ENCODE measurements at regions not wholly inside any gene's neighbourhood (a gene's known extent, or its start where the extent isn't known, plus 50 kb on each side); places are given as distances from the start of the nearest gene placed in this dataset.

DNA sequence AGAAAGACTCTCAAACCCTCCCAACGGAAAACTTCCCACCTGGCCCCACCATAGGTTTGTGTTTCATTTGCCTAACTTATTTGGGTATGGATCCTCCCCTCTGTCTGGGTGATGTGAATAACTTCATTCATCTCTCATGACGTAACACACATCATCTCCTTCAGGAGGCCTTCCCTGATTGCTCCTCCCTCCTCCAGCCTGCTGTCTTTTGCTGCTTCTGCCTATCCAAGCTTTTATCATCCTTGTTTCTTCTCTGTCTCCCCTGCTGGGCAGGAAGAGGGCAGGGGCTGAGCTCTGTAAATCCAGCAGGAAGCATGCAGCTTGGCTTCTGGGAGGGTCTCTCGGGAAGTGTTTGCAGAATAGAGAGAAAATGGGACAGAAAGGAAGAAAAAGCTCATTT is 766.0 kb upstream of the TBX3 start:
- H3K36me3 Mint-ChIP-seq (ENCODE audit: low read depth): no peaks in the 10 kb centered on the region
- peak overlapping the region; percentile 14 for H3K4me3 Mint-ChIP-seq
- H3K9me3 Mint-ChIP-seq: no peaks in the 10 kb centered on the region
- peaks cover 34% of the 10 kb centered on the region for H3K27me3 Mint-ChIP-seq (ENCODE audit: low read depth, poor library complexity)
- TF ChIP-seq CTCF (IDR thresholded peaks at IDR 0.05): no peak
- peaks cover 42% of the 10 kb centered on the region for H3K4me1 Mint-ChIP-seq
- H3K27ac Mint-ChIP-seq: no peak overlapping the region
- DNase-seq: no peak

DNA sequence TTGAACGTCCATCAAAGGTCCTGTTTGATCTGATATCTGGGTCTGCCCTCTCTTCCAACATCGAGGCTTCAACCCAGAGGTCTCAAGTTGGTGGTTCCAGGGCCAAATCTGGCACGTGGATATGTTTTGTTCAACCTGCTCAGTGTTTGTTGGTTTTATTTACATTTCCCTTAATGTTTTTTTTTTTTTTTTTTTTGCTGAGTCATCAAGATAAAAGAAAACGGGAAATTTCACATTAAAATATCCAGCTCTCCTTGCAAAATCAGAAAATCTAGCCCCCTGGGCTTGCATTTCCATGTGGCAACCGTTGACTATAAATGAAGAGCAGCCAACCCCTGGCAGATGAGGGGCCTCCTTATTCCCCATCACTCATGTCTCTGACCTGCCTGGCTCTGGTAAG is 765.6 kb upstream of the TBX3 start:
- no peaks in the 10 kb centered on the region for H3K9me3 Mint-ChIP-seq
- no peaks in the 10 kb centered on the region for H3K36me3 Mint-ChIP-seq (ENCODE audit: low read depth)
- no peak for DNase-seq
- peaks cover 42% of the 10 kb centered on the region for H3K4me1 Mint-ChIP-seq
- TF ChIP-seq CTCF (IDR thresholded peaks at IDR 0.05): no peak
- peak overlapping the region; percentile 14 for H3K4me3 Mint-ChIP-seq
- H3K27me3 Mint-ChIP-seq (ENCODE audit: low read depth, poor library complexity): peaks cover 32% of the 10 kb centered on the region
- no peak overlapping the region for H3K27ac Mint-ChIP-seq

DNA sequence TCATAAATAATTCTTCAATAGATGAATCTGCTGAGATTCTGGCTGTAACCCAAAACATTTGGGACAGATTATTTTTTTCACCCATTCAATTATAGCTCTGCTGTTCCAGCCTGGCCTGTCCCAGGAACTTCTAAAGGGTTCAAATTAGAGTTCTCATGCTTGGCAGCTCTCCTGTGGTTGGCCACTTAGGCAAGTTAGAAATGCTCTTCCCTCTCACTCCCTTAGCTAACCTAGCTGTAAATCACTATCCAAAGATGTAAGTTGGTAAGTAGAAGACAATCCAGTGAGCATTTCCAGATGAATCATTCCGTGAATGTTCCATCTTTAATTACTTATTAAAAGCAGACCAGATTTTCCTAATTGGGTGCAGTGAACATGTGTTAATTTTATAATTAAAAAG is 760.4 kb upstream of the TBX3 start:
- Mint-ChIP-seq H3K27me3 (ENCODE audit: low read depth, poor library complexity) (peaks cover 22% of the 10 kb centered on the region), H3K9me3 (no peaks in the 10 kb centered on the region), H3K4me3 (no peak overlapping the region), H3K27ac (no peak overlapping the region), H3K36me3 (ENCODE audit: low read depth) (no peaks in the 10 kb centered on the region), H3K4me1 (peaks cover 12% of the 10 kb centered on the region)
- no peak for DNase-seq
- TF ChIP-seq CTCF (IDR thresholded peaks at IDR 0.05): no peak

DNA sequence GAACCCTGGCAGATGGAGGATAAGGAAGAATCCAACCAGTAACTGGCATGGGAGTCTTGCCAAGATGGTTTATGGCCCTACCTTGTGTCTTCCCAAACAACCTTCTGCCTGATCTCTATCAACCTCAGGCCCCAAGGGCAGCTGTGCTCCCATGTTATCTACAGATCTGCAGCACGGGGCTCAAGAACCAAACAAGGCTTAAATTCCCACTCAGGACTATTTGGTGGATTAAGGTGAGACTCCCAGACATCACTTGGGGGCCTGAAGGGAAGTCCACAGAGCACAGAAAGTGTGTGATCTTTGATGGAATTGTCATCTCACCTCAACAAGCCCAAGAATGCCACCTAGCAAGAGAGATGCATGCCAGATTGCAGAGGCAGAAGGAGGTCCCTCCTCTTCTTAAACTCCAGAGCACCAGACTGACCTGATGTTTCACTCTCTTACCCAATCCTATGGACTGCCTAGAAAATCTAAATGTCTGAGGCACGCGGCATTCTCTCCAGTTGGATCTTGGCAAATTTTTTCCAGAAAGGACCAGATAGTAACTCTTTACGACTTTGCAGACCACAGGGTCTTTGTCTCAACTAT is 759.5 kb upstream of the TBX3 start:
- DNase-seq: no peak
- Mint-ChIP-seq H3K27me3 (ENCODE audit: low read depth, poor library complexity) (peaks cover 22% of the 10 kb centered on the region), H3K36me3 (ENCODE audit: low read depth) (no peaks in the 10 kb centered on the region), H3K9me3 (no peaks in the 10 kb centered on the region), H3K4me3 (no peak overlapping the region), H3K27ac (no peak overlapping the region), H3K4me1 (peaks cover 3% of the 10 kb centered on the region)
- TF ChIP-seq CTCF (IDR thresholded peaks at IDR 0.05): no peak

GRCh38 chr12:115440438-115440837 is 756.5 kb upstream of the TBX3 start:
- Mint-ChIP-seq H3K36me3 (ENCODE audit: low read depth) (no peaks in the 10 kb centered on the region), H3K27ac (no peak overlapping the region), H3K27me3 (ENCODE audit: low read depth, poor library complexity) (peaks cover 30% of the 10 kb centered on the region), H3K9me3 (no peaks in the 10 kb centered on the region), H3K4me1 (no peaks in the 10 kb centered on the region), H3K4me3 (no peak overlapping the region)
- TF ChIP-seq CTCF (IDR thresholded peaks at IDR 0.05): no peak
- DNase-seq: no peak

DNA sequence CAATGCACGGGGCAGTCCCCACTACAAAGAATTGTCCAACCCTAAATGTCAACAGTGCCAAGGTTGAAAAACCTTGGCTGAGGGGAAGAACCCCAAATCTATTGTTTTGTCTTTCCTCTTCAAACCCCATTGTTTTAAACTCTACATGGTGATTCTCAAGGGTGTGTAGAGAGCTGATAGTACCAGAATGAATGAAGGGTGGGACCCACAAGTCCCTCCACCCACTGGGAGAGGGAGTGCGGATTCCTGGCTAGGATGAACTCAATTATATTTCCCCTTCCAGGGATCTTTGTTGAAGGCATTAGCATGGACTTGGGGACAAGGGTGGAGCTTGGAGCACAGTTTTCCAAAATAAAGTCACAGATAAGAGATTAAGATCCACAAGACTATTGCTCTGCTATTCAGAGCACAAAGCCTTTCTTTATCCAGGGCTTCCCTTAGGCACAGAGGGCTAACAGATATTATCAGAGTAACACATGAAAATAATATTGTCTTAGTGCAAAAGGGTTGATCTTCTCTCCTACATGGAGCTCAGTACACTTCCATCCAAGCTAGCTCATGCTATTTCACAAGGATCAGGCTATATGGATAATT is 755.1 kb upstream of the TBX3 start:
- H3K4me1 Mint-ChIP-seq: no peaks in the 10 kb centered on the region

More for the DNA sequence above, 755.1 kb upstream of the TBX3 start:
- no peaks in the 10 kb centered on the region for H3K36me3 Mint-ChIP-seq (ENCODE audit: low read depth)
- no peak for TF ChIP-seq CTCF (IDR thresholded peaks at IDR 0.05)
- no peak overlapping the region for H3K4me3 Mint-ChIP-seq
- no peak overlapping the region for H3K27ac Mint-ChIP-seq
- no peak for DNase-seq
- no peaks in the 10 kb centered on the region for H3K9me3 Mint-ChIP-seq
- peaks cover 30% of the 10 kb centered on the region for H3K27me3 Mint-ChIP-seq (ENCODE audit: low read depth, poor library complexity)

Data from nephron progenitor cell (in vitro differentiated cells).